ENCODE measurements at regions not wholly inside any gene's neighbourhood (a gene's known extent, or its start where the extent isn't known, plus 50 kb on each side); places are given as distances from the start of the nearest gene placed in this dataset.

- TF ChIP-seq CTCF (IDR thresholded peaks at IDR 0.05) (no peak), EZH2phosphoT487 (IDR thresholded peaks at IDR 0.05) (no peak)
These were observed 74.0 kb upstream of the CLDN5 start for GRCh38 chr22:19598054-19598855.
